Fibroblast of gingiva (primary cell): ENCODE measurements at regions not wholly inside any gene's neighbourhood (a gene's known extent, or its start where the extent isn't known, plus 50 kb on each side); places are given as distances from the start of the nearest gene placed in this dataset.

Source experiments
- DNase-seq: peaks from one replicate; pipeline ENCODE4 v3.0.0-alpha.2; 2011; ENCODE audit warnings: low read depth

GRCh38 chr12:24278832-24279231, 329.4 kb upstream of the SOX5 start:
- DNase-seq: no peak

DNA sequence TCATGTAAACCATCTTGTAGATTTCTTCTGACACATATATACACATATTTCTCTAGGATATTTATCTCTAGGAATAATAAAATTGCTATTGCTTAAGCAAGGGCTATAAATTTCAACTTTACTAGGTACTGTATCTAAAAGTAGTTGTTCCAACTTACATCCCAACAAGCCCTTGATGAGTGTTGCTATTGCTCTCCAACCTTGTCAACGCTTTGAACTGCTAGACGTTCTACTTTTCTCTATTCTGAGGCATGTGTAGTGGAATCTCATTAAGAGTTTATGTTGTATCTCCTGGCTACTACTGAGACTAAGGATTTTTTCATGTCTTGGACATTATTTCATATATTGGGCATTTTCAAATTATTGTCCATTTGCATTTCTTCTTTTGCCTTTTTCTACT, 321.5 kb upstream of the SOX5 start:
- DNase-seq: no peak

DNA sequence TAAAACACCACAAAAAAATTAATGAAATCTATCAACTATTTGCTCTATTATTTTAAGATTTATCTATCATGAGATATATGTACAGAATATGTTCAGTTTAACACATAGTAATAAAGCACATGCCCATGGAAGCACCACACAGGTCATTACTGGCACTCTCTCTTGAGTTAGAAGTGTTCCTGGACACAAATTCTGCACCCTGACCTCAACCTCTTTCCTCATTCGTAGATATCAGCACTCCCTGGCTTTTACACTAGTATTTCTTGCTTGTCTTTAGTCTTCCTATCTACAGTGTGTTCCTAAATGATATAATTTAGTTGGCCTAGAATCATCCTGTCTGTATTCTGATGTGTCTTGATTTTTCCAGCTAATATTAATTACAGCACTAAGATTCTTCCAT, 321.0 kb upstream of the SOX5 start:
- no peak for DNase-seq

DNA sequence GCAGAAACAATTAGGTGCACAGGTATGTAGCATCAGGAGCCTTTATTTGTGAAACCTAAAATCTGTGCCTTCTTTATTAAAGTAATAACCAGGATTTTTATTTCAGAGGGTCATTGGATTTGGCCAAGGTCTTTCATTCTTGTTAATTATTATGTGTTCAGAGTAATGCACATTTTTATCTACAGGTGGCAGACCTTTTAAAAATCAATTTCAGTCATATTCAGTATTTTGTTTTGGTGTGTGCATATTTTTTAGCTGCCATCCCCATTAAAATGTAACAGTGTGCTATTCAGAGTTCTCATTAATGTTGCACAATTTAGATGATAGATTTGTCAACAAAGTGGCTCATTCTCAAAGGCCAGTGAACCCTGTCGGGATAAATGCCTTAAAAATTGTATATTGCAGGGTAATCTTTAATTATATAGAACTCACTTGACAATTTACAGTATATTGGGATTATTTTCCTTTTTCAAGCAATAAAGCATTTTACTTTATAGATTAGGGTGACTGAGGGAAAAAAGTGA, 319.3 kb upstream of the SOX5 start:
- DNase-seq: no peak

- no peak for DNase-seq
These were observed 317.5 kb upstream of the SOX5 start for GRCh38 chr12:24266982-24267381.

GRCh38 chr12:24256684-24257083, 307.2 kb upstream of the SOX5 start:
- DNase-seq: no peak

DNA sequence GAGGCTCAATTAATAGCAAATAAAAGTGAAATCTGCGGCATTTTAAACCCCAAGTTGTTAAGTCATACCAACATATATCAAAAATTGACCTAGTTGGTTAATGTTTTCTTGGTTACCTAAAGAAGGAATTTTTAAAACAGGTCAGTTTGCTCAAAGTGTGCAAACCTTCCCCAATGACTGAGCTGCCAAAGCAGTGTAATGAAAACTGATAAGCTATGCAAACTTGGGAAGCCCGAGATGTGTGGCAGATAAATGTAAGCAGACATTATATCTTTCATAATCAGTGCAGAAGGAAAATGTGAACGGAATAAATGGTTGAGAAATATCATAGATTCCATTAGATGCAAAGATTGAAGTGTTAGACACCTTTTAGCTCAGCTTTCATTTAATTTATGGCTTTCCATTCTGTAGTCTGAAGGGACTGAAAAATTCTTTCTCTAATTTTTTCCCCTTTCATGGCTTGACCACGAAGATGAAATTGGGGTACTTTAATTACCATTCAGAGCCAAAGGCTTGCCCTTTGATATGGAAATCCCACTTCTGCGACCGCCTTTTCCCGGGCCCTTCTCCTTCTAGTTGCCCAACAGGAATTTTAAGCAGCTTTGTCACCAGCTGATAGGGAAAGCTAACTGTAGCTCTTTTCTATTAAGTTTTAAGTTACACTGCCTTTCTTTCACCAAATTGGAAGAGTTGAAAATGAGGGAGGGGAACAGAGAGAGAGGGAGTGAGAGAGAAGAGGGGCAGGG, 306.6 kb upstream of the SOX5 start:
- no peak for DNase-seq

GRCh38 chr12:24252602-24253001, 303.1 kb upstream of the SOX5 start:
- no peak for DNase-seq

- DNase-seq: no peak
These were observed 297.5 kb upstream of the SOX5 start for GRCh38 chr12:24246934-24247333.

- no peak for DNase-seq
These were observed 296.9 kb upstream of the SOX5 start for GRCh38 chr12:24246376-24246775.

DNA sequence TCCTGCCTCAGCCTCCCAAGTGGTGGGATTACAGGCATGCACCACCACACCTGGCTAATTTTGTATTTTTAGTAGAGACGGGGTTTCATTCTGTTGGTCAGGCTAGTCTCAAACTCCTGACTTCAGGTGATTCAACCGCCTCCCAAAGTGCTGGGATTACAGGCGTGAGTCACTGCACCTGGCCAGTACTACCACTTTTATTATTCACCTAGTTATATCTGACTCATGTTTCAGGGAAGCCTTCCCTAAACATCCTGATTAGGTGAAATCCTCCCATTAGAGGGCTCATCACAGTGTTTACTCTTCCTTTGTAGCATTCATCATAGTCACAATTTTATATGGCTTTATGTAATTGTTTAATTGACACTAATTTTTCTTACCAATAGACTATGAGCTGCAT, 295.3 kb upstream of the SOX5 start:
- DNase-seq: no peak

DNA sequence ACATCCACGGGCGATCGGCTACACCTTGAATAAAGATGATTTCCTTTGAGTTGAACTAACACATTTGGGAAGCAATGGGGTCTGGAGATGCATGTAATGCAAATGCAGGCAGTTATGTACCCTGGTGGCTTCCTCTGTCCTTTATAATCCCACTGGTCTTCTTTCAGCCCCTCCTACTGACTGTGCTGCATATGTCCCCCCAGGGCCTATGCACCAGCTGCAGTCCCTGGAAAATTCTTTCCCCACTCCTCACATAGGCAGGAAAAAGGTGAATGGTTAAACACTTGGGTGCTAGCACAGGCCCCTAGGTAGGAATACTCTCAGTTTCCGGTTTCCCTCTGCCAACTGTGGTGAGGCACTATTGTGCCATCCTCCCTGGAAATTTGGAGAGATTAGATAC, 294.8 kb upstream of the SOX5 start:
- DNase-seq: no peak

GRCh38 chr12:24240707-24241106, 291.2 kb upstream of the SOX5 start:
- DNase-seq: no peak

DNA sequence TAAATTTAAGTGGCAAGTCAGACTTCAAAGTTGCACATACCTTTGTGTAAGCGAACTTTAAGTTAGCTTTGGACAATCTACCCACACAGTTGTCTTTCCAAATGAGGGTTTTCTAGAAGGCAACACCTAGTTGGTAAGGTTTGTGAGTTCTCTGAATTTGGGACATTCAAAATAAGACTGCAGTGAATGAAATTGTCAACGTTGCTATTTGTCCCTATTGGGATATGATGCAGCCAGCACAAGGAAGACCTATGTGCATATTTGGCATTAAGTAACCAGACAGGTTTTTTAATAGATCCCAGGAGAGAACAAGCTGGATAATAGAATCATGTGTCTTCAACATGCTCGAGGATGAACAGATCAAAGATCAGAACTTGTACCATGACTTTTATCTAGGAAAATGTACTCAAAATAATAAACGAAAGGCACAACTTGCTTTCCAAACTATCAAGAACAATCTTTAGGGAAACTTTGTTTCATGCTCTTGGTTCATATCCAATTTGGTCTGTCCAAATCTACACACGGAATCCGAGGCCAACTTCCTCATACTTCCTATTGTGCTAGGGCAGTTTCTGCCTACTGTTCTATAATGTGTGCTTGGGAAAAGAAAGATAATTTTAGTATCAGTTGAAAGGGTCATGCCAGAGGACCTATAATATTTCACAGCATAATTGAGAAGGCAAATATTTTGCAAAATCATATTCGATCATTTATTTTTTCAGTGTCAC, 284.2 kb upstream of the SOX5 start:
- no peak for DNase-seq

GRCh38 chr12:24232531-24232930, 283.1 kb upstream of the SOX5 start:
- no peak for DNase-seq

GRCh38 chr12:24231298-24231697, 281.8 kb upstream of the SOX5 start:
- no peak for DNase-seq

DNA sequence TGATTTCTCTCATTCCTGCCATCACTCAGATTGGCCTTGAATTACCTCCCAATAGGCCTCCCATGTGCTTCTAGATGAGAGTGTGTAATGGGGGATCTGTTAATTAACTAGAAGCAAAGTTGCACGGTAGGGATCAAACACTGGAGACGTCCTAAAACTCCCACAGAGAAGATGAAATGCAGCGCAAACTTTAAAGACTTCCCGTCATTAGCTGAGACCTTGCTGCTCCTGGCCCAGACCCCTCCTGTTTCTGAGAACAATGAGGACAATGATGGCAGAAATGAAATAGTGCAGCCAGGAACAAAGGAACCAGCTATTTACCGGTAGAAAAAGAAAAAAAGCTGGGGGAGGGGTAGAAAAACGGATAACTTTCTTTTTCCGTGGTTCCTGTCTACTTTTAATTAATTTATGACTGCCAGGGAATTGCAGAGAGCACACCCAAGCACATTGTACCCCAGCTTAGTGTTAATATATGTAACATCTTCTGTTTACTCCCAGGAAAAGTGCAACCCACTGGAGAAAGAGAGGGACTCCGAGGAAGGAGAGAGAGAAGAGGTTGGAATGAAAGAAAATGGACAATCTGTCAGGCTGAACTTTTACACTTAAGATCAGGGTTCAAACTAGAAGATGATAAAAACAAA, 280.7 kb upstream of the SOX5 start:
- no peak for DNase-seq

- DNase-seq: peak; percentile 60
These were observed 279.7 kb upstream of the SOX5 start for GRCh38 chr12:24229031-24229700.

GRCh38 chr12:24228371-24228770, 278.9 kb upstream of the SOX5 start:
- peak; percentile 24 for DNase-seq

- peak; percentile 3 for DNase-seq
These were observed 278.1 kb upstream of the SOX5 start for GRCh38 chr12:24227551-24227950.

- peak; percentile 94 for DNase-seq
These were observed 277.4 kb upstream of the SOX5 start for GRCh38 chr12:24226745-24227350.

- DNase-seq: no peak
These were observed 274.9 kb upstream of the SOX5 start for GRCh38 chr12:24224401-24224800.
